ENCODE measurements at regions not wholly inside any gene's neighbourhood (a gene's known extent, or its start where the extent isn't known, plus 50 kb on each side); places are given as distances from the start of the nearest gene placed in this dataset.

DNA sequence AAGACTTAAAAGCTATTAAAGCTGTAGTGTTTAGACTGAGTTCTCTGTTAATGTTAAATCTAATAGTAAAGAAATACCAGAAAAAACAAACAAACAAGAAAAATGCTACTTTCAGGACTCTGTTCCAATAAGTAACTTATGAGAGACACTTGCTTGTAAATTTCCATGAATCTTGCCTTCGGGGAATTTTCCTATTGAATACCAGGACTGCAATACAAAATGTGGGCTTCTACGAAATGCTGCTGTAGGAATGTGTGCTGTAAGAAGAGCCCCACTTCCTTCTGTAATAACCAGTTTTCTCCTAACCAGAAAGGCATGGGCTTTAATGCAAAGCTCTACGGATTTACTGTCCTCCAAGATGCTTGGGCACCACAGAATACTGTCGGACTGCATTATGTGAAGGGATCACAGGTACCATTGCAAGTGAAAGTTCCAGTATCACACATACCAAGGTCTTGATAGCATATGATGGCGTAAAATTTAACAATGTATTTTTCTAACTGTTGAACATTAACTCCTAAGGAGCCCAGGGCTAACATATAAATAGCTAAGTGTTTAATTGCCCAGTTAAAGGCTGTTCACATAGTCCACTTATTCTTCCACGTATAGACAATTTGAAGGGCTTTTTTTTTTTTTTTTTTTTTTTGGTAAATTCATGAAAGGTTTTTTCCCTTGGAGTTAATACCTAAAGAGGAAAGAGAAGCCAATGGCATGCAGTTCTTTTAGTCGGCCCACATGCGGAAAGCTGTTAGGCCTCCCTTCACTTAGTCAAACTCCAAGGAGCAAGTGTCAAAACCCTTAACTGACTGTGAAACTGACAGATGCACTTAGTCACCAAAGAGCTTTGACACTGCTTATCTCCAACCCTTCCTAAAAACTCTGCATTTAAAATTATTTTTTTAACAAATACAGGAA lies 564.0 kb upstream of the POU3F3 start:
- TF ChIP-seq GABPA (IDR thresholded peaks at IDR 0.05; ENCODE audit: low read depth) (no peak), POLR2AphosphoS5 (IDR thresholded peaks at IDR 0.05; ENCODE audit: low read depth) (no peak), SPI1 (IDR thresholded peaks at IDR 0.05; ENCODE audit: borderline replicate concordance, low read depth) (no peak)
- TF ChIP-seq, protein P1, sequence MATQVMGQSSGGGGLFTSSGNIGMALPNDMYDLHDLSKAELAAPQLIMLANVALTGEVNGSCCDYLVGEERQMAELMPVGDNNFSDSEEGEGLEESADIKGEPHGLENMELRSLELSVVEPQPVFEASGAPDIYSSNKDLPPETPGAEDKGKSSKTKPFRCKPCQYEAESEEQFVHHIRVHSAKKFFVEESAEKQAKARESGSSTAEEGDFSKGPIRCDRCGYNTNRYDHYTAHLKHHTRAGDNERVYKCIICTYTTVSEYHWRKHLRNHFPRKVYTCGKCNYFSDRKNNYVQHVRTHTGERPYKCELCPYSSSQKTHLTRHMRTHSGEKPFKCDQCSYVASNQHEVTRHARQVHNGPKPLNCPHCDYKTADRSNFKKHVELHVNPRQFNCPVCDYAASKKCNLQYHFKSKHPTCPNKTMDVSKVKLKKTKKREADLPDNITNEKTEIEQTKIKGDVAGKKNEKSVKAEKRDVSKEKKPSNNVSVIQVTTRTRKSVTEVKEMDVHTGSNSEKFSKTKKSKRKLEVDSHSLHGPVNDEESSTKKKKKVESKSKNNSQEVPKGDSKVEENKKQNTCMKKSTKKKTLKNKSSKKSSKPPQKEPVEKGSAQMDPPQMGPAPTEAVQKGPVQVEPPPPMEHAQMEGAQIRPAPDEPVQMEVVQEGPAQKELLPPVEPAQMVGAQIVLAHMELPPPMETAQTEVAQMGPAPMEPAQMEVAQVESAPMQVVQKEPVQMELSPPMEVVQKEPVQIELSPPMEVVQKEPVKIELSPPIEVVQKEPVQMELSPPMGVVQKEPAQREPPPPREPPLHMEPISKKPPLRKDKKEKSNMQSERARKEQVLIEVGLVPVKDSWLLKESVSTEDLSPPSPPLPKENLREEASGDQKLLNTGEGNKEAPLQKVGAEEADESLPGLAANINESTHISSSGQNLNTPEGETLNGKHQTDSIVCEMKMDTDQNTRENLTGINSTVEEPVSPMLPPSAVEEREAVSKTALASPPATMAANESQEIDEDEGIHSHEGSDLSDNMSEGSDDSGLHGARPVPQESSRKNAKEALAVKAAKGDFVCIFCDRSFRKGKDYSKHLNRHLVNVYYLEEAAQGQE (IDR thresholded peaks at IDR 0.05; ENCODE audit: insufficient replicate concordance, low read depth), result no peak
- TF ChIP-seq, protein P2, sequence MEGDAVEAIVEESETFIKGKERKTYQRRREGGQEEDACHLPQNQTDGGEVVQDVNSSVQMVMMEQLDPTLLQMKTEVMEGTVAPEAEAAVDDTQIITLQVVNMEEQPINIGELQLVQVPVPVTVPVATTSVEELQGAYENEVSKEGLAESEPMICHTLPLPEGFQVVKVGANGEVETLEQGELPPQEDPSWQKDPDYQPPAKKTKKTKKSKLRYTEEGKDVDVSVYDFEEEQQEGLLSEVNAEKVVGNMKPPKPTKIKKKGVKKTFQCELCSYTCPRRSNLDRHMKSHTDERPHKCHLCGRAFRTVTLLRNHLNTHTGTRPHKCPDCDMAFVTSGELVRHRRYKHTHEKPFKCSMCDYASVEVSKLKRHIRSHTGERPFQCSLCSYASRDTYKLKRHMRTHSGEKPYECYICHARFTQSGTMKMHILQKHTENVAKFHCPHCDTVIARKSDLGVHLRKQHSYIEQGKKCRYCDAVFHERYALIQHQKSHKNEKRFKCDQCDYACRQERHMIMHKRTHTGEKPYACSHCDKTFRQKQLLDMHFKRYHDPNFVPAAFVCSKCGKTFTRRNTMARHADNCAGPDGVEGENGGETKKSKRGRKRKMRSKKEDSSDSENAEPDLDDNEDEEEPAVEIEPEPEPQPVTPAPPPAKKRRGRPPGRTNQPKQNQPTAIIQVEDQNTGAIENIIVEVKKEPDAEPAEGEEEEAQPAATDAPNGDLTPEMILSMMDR (IDR thresholded peaks at IDR 0.05; ENCODE audit: insufficient read depth, low read length), result no peak
- Histone ChIP-seq H3K4me3 (replicated peaks; ENCODE audit: insufficient read depth, low read length) (no peak overlapping the region), H3K27me3 (ENCODE audit: insufficient read depth, poor library complexity, severe bottlenecking) (no peaks in the 10 kb centered on the region), H3K27ac (replicated peaks) (no peak overlapping the region)
- DNase-seq (ENCODE audit: low read depth in 1 of 2, low spot score in 1 of 2), result no peak

DNA sequence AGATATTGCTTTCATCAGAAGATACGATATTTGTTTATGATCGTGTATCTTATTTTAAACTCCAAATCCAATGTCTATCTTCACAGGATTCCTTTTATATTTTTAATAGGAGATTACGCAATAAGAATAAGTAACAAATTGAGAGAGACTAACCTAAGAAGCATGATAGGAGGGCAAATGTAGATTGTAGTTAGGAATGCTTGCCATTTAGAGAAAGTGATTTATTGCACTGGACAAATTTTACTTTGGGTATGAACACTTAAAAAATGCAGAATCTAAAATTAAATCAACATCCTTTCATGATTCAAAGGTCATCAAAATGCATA lies 563.4 kb upstream of the POU3F3 start:
- no peaks in the 10 kb centered on the region for H3K27me3 ChIP-seq (ENCODE audit: insufficient read depth, poor library complexity, severe bottlenecking)
- no peak overlapping the region for H3K27ac ChIP-seq (replicated peaks)
- no peak overlapping the region for H3K4me3 ChIP-seq (replicated peaks; ENCODE audit: insufficient read depth, low read length)
- DNase-seq (ENCODE audit: low read depth in 1 of 2, low spot score in 1 of 2), result no peak
- no peak for TF ChIP-seq SPI1 (IDR thresholded peaks at IDR 0.05; ENCODE audit: borderline replicate concordance, low read depth)
- TF ChIP-seq, protein P1 (IDR thresholded peaks at IDR 0.05; ENCODE audit: insufficient replicate concordance, low read depth), result no peak
- no peak for TF ChIP-seq GABPA (IDR thresholded peaks at IDR 0.05; ENCODE audit: low read depth)
- TF ChIP-seq POLR2AphosphoS5 (IDR thresholded peaks at IDR 0.05; ENCODE audit: low read depth), result no peak

DNA sequence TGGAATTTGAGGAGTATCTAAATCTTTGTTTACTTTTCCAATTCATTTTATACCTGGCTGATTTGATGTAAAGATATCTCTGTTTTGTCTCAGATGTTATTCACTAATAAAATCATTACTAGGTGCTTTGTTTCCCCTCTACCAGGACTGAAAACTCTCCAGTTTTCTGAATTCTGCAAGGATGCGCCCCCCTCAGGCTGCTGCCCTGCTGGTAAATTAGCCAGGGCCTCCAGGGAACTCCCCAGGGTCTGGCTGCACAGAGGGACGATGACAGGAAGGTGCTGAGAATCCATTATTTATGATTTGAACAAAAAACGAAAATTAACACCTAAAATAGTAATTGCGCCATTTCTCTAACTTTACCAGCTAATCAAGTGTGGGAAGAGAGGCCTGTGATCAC lies 541.2 kb upstream of the POU3F3 start:
- DNase-seq (ENCODE audit: low read depth in 1 of 2, low spot score in 1 of 2), result no peak
- no peak for TF ChIP-seq GABPA (IDR thresholded peaks at IDR 0.05; ENCODE audit: low read depth)
- TF ChIP-seq, protein P2 (IDR thresholded peaks at IDR 0.05; ENCODE audit: insufficient read depth, low read length), result no peak
- Histone ChIP-seq H3K27ac (replicated peaks) (no peak overlapping the region), H3K27me3 (ENCODE audit: insufficient read depth, poor library complexity, severe bottlenecking) (no peaks in the 10 kb centered on the region), H3K4me3 (replicated peaks; ENCODE audit: insufficient read depth, low read length) (no peak overlapping the region)

DNA sequence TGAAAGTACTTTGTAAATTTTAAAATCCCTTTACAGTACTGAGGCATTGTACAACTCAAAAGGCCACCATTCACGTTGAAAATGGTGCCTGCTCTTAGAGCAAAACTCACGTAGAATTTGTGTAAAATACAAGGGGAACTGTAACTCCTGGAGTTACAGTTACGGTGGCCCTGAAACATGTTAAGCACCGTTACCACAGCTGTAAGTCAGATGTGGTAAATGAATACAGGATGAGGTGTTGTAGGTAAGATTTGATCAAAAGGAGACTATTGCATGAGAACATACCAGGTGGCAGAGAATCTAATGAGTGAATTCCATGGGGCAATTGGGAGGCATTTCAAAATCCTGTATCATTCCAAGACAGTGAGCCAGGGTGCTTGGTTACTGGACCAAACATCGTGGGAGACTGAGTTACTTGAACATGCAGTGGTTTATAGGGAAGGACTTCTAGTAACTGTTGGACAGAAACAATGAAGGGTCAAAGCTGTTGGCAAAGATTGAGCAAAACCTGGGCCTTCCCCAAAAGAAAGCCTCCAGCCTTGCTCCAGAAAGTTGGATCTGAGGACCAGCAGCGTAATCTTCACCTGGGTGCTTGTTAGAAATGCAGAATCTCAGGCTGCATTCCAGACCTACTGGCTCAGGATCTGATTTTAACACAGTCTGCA lies 535.8 kb upstream of the POU3F3 start:
- Histone ChIP-seq H3K27ac (replicated peaks) (no peak overlapping the region), H3K27me3 (ENCODE audit: insufficient read depth, poor library complexity, severe bottlenecking) (peaks cover 6% of the 10 kb centered on the region), H3K4me3 (replicated peaks; ENCODE audit: insufficient read depth, low read length) (no peak overlapping the region)
- no peak for DNase-seq (ENCODE audit: low read depth in 1 of 2, low spot score in 1 of 2)
- no peak for TF ChIP-seq GABPA (IDR thresholded peaks at IDR 0.05; ENCODE audit: low read depth)

Measured in HL-60 (cell line).